GM12878 (cell line): ENCODE measurements at regions not wholly inside any gene's neighbourhood (a gene's known extent, or its start where the extent isn't known, plus 50 kb on each side); places are given as distances from the start of the nearest gene placed in this dataset.

Experiments
- ATAC-seq: fragments of 200-7000 bp; cut with Tn5 transposase; 3 replicates; pipeline ENCODE4 v1.9.1; 2020; ENCODE audit warnings: mild to moderate bottlenecking, moderate library complexity
- BruUV-seq: library from RNA; stranded (reverse); fragments of 400-500 nt; replicated peaks from 2 replicates; lab custom pipeline; 2021; lab: Mats Ljungman, UMichigan
- CTCF ChIA-PET: fragments of 300-600 bp; sonication (Branson Sonifier 250); formaldehyde crosslinking; extraction: SDS; loops from one replicate; lab custom pipeline; 2021; ENCODE audit warnings: inconsistent platforms; lab: Yijun Ruan, JAX
- POLR2A ChIA-PET: fragments of 350-600 bp; formaldehyde crosslinking; extraction: SDS; loops from one replicate; lab custom pipeline; 2021; ENCODE audit warnings: inconsistent platforms; lab: Charles Lee
- RAD21 ChIA-PET: fragments of 300-600 bp; sonication (Branson Sonifier 250); formaldehyde crosslinking; loops from one replicate; lab custom pipeline; 2023; ENCODE audit warnings: antibody characterized with exemption; ENCODE audit not compliant: unreplicated experiment; lab: Charles Lee
- SMC1A ChIA-PET: fragments of 300-600 bp; sonication (Branson Sonifier 250); formaldehyde crosslinking; loops from one replicate; lab custom pipeline; 2023; ENCODE audit not compliant: unreplicated experiment, uncharacterized antibody; lab: Charles Lee
- DNase-seq: peaks from one replicate; pipeline ENCODE4 v3.0.0-alpha.2; 2011; ENCODE audit warnings: low read depth, low spot score
- FAIRE-seq: peaks from 3 replicates; lab custom pipeline; 2011; peaks lifted over from hg19 to GRCh38; lab: Jason Lieb, UNC
- H2AFZ ChIP-seq: 2 replicates; pipeline ENCODE4 v1.6.0; 2011; ENCODE audit warnings: low read depth, low read length, control low read depth; ENCODE audit not compliant: control insufficient read depth
- H3K27ac ChIP-seq: 2 replicates; pipeline ENCODE4 v1.5.1; 2011; ENCODE audit warnings: control low read depth; ENCODE audit not compliant: control insufficient read depth, insufficient read depth
- H3K27me3 ChIP-seq, 2 experiments: replicated peaks in 1 of 2; 2 replicates each; pipeline versions ENCODE4 v1.6.0 to v1.6.1; 2011; ENCODE audit warnings: low read length in 1 of 2; ENCODE audit not compliant: control insufficient read depth in 2 of 2, insufficient read depth in 2 of 2
- H3K36me3 ChIP-seq, 2 experiments: 2 replicates each; pipeline ENCODE4 v1.5.1; 2011; ENCODE audit warnings: low read length in 1 of 2; ENCODE audit not compliant: control insufficient read depth in 2 of 2, insufficient read depth in 2 of 2
- H3K4me1 ChIP-seq: 2 replicates; pipeline ENCODE4 v1.6.1; 2011; ENCODE audit warnings: mild to moderate bottlenecking, low read length, moderate library complexity, mixed read lengths; ENCODE audit not compliant: control insufficient read depth, insufficient read depth
- H3K4me2 ChIP-seq: 2 replicates; pipeline ENCODE4 v1.6.0; 2011; ENCODE audit warnings: control low read depth; ENCODE audit not compliant: control insufficient read depth, insufficient read depth
- H3K4me3 ChIP-seq: fragments of 200-600 bp; sonication (generic); 2 replicates; pipeline ENCODE4 v1.5.1; 2016
- H3K79me2 ChIP-seq: 2 replicates; pipeline ENCODE4 v1.6.0; 2011; ENCODE audit warnings: low read length; ENCODE audit not compliant: control insufficient read depth, insufficient read depth
- H3K9ac ChIP-seq: 2 replicates; pipeline ENCODE4 v1.8.0; 2011; ENCODE audit warnings: low read length, control low read depth, mixed read lengths; ENCODE audit not compliant: control insufficient read depth, insufficient read depth
- H3K9me3 ChIP-seq: replicated peaks from 3 replicates; pipeline ENCODE4 v1.5.1; 2011; ENCODE audit warnings: mild to moderate bottlenecking, low read length; ENCODE audit not compliant: control insufficient read depth, insufficient read depth
- H4K20me1 ChIP-seq: 2 replicates; pipeline ENCODE4 v1.6.0; 2011; ENCODE audit not compliant: control insufficient read depth, insufficient read depth
- BRCA1 ChIP-seq: IDR thresholded peaks from 2 replicates; pipeline ENCODE4 v1.6.1; 2011; ENCODE audit warnings: low read depth, low read length, improper control_type of control experiment
- EED ChIP-seq: sonication (generic); IDR thresholded peaks from 2 replicates; pipeline ENCODE4 v1.6.1; 2016; ENCODE audit warnings: antibody characterized with exemption, low read depth
- IRF3 ChIP-seq: fragments of 450-650 bp; IDR thresholded peaks from 2 replicates; pipeline ENCODE4 v1.6.1; 2014; ENCODE audit warnings: mild to moderate bottlenecking
- MTA2 ChIP-seq: fragments of 450-650 bp; IDR thresholded peaks from 2 replicates; pipeline ENCODE4 v1.6.1; 2016; ENCODE audit warnings: low read depth, mild to moderate bottlenecking, moderate library complexity
- NR2C2 ChIP-seq: IDR thresholded peaks from 2 replicates; pipeline ENCODE4 v1.6.1; 2011; ENCODE audit warnings: borderline replicate concordance, low read depth; ENCODE audit not compliant: control insufficient read depth, insufficient read length
- POLR2AphosphoS5 ChIP-seq: IDR thresholded peaks from 2 replicates; pipeline ENCODE4 v1.6.1; 2011; ENCODE audit warnings: mild to moderate bottlenecking, low read length, inconsistent platforms
- POU2F2 ChIP-seq: IDR thresholded peaks from 3 replicates; pipeline ENCODE4 v1.6.1; 2011; ENCODE audit warnings: low read depth, mild to moderate bottlenecking, low read length, borderline replicate concordance
- RFX5 ChIP-seq: IDR thresholded peaks from 2 replicates; pipeline ENCODE4 v1.6.1; 2011; ENCODE audit warnings: low read depth, low read length, improper control_type of control experiment
- TCF7 ChIP-seq: IDR thresholded peaks from 2 replicates; pipeline ENCODE4 v1.6.1; 2014; ENCODE audit warnings: antibody characterized with exemption, borderline replicate concordance
- ZNF207 ChIP-seq: fragments of 450-650 bp; IDR thresholded peaks from 2 replicates; pipeline ENCODE4 v1.6.1; 2014; ENCODE audit warnings: antibody characterized with exemption, mild to moderate bottlenecking, borderline replicate concordance
- ZSCAN29 ChIP-seq: fragments of 450-650 bp; IDR thresholded peaks from 2 replicates; pipeline ENCODE4 v1.6.1; 2017; ENCODE audit warnings: mild to moderate bottlenecking, moderate library complexity
- WGBS: methylation state at CpG from one replicate; pipeline ENCODE4 v1.1.6; 2016; ENCODE audit warnings: low lambda C conversion rate; ENCODE audit not compliant: insufficient replicate concordance, insufficient coverage; ENCODE audit errors: missing lambda C conversion rate; 5-methylcytosine and 5-hydroxymethylcytosine counted together
- in situ Hi-C: fragments of 300-500 bp; cut with MboI; formaldehyde crosslinking; loops from 9 replicates; pipeline ENCODE4 v1.14.3; 2018; ENCODE audit warnings: mixed read lengths
- intact Hi-C: fragments of 100-400 bp; cut with micrococcal nuclease; formaldehyde crosslinking; loops from one replicate; pipeline ENCODE4 v1.14.2; 2022; ENCODE audit not compliant: unreplicated experiment
- TF ChIP-seq, protein P1 (sequence below): fragments of 450-650 bp; IDR thresholded peaks from 2 replicates; pipeline ENCODE4 v1.6.1; 2017; ENCODE audit warnings: antibody characterized with exemption, mild to moderate bottlenecking, moderate library complexity
- TF ChIP-seq, protein P2 (sequence below): fragments of 450-650 bp; IDR thresholded peaks from 2 replicates; pipeline ENCODE4 v1.6.1; 2017; ENCODE audit warnings: low read depth, mild to moderate bottlenecking, moderate library complexity

GRCh38 chr13:106260352-106260751, 275.1 kb downstream of the EFNB2 start:
- Histone ChIP-seq H3K4me3 (no peak overlapping the region), H3K79me2 (no peaks in the 10 kb centered on the region), H2AFZ (no peak overlapping the region), H3K27me3 (no peaks in the 10 kb centered on the region), H3K9ac (no peak overlapping the region), H3K9me3 (no peaks in the 10 kb centered on the region), H3K36me3 (no peaks in the 10 kb centered on the region), H3K4me2 (no peak overlapping the region), H3K27ac (no peak overlapping the region), H4K20me1 (no peaks in the 10 kb centered on the region), H3K4me1 (no peaks in the 10 kb centered on the region)
- CTCF ChIA-PET = no interaction called here
- no peak for ATAC-seq
- RAD21 ChIA-PET = no interaction called here
- no peak for FAIRE-seq
- WGBS = 72% methylated on average over 20 of the region's 20 CpGs
- SMC1A ChIA-PET = no interaction called here
- DNase-seq = no peak
- intact Hi-C loops = no loop called here
- no TSS peak for BruUV-seq
- TF ChIP-seq ZSCAN29 (no peak), POU2F2 (no peak), EED (no peak), BRCA1 (no peak), TCF7 (no peak), NR2C2 (no peak), MTA2 (no peak), ZNF207 (no peak), POLR2AphosphoS5 (no peak), IRF3 (no peak), RFX5 (no peak)
- TF ChIP-seq, protein P1, sequence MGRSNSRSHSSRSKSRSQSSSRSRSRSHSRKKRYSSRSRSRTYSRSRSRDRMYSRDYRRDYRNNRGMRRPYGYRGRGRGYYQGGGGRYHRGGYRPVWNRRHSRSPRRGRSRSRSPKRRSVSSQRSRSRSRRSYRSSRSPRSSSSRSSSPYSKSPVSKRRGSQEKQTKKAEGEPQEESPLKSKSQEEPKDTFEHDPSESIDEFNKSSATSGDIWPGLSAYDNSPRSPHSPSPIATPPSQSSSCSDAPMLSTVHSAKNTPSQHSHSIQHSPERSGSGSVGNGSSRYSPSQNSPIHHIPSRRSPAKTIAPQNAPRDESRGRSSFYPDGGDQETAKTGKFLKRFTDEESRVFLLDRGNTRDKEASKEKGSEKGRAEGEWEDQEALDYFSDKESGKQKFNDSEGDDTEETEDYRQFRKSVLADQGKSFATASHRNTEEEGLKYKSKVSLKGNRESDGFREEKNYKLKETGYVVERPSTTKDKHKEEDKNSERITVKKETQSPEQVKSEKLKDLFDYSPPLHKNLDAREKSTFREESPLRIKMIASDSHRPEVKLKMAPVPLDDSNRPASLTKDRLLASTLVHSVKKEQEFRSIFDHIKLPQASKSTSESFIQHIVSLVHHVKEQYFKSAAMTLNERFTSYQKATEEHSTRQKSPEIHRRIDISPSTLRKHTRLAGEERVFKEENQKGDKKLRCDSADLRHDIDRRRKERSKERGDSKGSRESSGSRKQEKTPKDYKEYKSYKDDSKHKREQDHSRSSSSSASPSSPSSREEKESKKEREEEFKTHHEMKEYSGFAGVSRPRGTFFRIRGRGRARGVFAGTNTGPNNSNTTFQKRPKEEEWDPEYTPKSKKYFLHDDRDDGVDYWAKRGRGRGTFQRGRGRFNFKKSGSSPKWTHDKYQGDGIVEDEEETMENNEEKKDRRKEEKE = no peak
- TF ChIP-seq, protein P2, sequence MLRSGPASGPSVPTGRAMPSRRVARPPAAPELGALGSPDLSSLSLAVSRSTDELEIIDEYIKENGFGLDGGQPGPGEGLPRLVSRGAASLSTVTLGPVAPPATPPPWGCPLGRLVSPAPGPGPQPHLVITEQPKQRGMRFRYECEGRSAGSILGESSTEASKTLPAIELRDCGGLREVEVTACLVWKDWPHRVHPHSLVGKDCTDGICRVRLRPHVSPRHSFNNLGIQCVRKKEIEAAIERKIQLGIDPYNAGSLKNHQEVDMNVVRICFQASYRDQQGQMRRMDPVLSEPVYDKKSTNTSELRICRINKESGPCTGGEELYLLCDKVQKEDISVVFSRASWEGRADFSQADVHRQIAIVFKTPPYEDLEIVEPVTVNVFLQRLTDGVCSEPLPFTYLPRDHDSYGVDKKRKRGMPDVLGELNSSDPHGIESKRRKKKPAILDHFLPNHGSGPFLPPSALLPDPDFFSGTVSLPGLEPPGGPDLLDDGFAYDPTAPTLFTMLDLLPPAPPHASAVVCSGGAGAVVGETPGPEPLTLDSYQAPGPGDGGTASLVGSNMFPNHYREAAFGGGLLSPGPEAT = no peak
- in situ Hi-C loops = no loop called here
- POLR2A ChIA-PET = no interaction called here
